Parathyroid adenoma (tissue), 2 donors: ENCODE measurements at regions not wholly inside any gene's neighbourhood (a gene's known extent, or its start where the extent isn't known, plus 50 kb on each side); places are given as distances from the start of the nearest gene placed in this dataset.

Source experiments
- H2AFZ ChIP-seq: fragments of 300-600 bp; sonication (generic); one replicate; pipeline ENCODE4 v1.7.0; 2017; ENCODE audit warnings: antibody characterized with exemption, mild to moderate bottlenecking
- H3K27ac ChIP-seq: fragments of 300-600 bp; sonication (generic); one replicate; pipeline ENCODE4 v1.7.0; 2017
- H3K27me3 ChIP-seq: fragments of 300-600 bp; sonication (generic); one replicate; pipeline ENCODE4 v1.7.0; 2017; ENCODE audit warnings: low read length; ENCODE audit not compliant: control insufficient read depth, insufficient read depth
- H3K36me3 ChIP-seq: fragments of 300-600 bp; sonication (generic); one replicate; pipeline ENCODE4 v1.7.0; 2017; ENCODE audit warnings: low read length; ENCODE audit not compliant: control insufficient read depth, insufficient read depth
- H3K4me1 ChIP-seq: fragments of 300-600 bp; sonication (generic); one replicate; pipeline ENCODE4 v1.7.0; 2017; ENCODE audit warnings: control low read depth
- H3K4me2 ChIP-seq: fragments of 300-600 bp; sonication (generic); one replicate; pipeline ENCODE4 v1.7.0; 2017; ENCODE audit warnings: low read length
- H3K4me3 ChIP-seq: fragments of 300-600 bp; sonication (generic); one replicate; pipeline ENCODE4 v1.7.0; 2017; ENCODE audit warnings: low read depth, low read length
- H3K79me2 ChIP-seq: fragments of 300-600 bp; sonication (generic); one replicate; pipeline ENCODE4 v1.7.0; 2017; ENCODE audit warnings: control low read depth
- H3K9ac ChIP-seq: fragments of 300-600 bp; sonication (generic); one replicate; pipeline ENCODE4 v1.7.0; 2017; ENCODE audit warnings: mild to moderate bottlenecking
- H3K9me3 ChIP-seq: fragments of 300-600 bp; sonication (generic); one replicate; pipeline ENCODE4 v1.7.0; 2017; ENCODE audit warnings: low read length; ENCODE audit not compliant: control insufficient read depth
- TF ChIP-seq, protein P1 (sequence below): fragments of 300-600 bp; sonication (generic); IDR thresholded peaks from one replicate; pipeline ENCODE4 v1.7.0; 2017; ENCODE audit warnings: antibody characterized with exemption, mild to moderate bottlenecking
- donor health status: primary hyperparathyroidism.

DNA sequence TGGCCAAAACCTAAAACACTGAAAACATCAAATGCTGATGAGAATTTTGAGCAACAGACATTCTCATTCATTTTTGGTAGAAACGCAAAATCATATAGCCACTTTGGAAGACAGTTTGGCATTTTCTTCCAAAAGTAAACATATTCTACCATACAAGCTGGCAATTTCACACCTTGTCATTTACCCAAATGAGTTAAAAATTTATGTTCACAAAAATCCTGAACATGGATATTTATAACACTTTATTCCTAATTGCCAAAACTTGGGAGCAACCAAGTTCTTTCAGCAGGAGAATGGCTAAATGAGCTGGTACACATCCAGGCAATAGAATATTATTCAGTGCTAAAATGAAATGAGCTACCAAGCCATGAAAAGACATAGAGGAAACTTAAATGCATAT, 1270.1 kb upstream of the ACO1 start:
- Histone ChIP-seq H3K79me2 (no peaks in the 10 kb centered on the region), H3K9ac (no peak overlapping the region), H3K27ac (no peak overlapping the region), H2AFZ (no peak overlapping the region), H3K36me3 (no peaks in the 10 kb centered on the region), H3K4me1 (no peaks in the 10 kb centered on the region), H3K4me3 (no peak overlapping the region), H3K9me3 (no peaks in the 10 kb centered on the region), H3K4me2 (no peak overlapping the region), H3K27me3 (no peaks in the 10 kb centered on the region)
- TF ChIP-seq, protein P1, sequence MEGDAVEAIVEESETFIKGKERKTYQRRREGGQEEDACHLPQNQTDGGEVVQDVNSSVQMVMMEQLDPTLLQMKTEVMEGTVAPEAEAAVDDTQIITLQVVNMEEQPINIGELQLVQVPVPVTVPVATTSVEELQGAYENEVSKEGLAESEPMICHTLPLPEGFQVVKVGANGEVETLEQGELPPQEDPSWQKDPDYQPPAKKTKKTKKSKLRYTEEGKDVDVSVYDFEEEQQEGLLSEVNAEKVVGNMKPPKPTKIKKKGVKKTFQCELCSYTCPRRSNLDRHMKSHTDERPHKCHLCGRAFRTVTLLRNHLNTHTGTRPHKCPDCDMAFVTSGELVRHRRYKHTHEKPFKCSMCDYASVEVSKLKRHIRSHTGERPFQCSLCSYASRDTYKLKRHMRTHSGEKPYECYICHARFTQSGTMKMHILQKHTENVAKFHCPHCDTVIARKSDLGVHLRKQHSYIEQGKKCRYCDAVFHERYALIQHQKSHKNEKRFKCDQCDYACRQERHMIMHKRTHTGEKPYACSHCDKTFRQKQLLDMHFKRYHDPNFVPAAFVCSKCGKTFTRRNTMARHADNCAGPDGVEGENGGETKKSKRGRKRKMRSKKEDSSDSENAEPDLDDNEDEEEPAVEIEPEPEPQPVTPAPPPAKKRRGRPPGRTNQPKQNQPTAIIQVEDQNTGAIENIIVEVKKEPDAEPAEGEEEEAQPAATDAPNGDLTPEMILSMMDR: no peak

DNA sequence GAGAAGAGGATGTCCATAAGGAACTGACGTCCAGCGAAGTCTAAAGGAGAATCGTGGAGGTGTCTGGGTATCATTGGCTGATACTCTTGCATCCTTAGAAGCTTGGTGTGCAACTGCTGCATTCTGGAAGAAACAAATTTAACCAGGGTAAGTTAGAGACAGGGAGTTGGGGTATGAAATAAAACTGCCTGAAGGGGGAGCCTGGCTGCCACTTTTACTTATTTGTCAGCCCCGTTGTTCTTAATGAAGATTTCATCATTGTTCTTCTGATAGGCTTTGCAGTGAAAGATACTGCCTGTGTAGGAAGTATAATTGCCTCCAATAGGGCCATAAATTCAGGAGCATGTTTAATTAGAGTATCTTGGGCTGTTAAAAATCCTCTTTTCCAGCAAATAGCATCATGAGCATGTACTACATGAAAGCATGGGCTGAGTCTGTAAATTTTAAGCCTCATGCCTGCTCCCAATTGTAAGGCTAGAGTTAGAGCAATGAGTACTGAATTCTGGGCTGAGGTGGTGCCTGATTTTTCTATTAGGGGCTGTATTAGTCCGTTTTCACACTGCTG, 1264.5 kb upstream of the ACO1 start:
- TF ChIP-seq, protein P1: no peak

DNA sequence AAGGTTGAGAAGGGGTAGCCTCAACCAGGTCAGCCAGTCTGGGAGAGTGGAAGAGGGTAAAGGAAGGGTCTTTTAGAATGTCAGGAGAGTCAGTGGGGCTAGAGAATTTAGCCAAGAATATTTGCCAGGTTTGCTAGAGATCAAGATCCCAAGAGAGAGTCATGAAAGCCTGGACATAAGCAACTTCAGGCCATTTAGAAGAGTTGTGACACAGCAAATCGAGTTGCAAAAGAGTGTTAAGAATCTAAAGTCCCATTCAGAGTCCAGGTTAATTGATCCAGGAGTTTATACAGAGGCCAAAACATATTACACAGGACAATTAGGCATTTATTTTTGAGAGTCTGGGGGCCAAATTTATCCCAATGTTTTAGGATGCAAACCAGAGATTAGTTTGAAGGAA, 1260.1 kb upstream of the ACO1 start:
- no peak overlapping the region for H3K9ac ChIP-seq
- no peak overlapping the region for H2AFZ ChIP-seq
- no peaks in the 10 kb centered on the region for H3K27me3 ChIP-seq
- H3K27ac ChIP-seq: no peak overlapping the region
- H3K9me3 ChIP-seq: no peaks in the 10 kb centered on the region
- no peaks in the 10 kb centered on the region for H3K4me1 ChIP-seq
- H3K4me3 ChIP-seq: no peak overlapping the region
- no peaks in the 10 kb centered on the region for H3K36me3 ChIP-seq
- TF ChIP-seq, protein P1: no peak
- H3K4me2 ChIP-seq: no peak overlapping the region
- H3K79me2 ChIP-seq: no peaks in the 10 kb centered on the region

More for the DNA sequence above, 1264.5 kb upstream of the ACO1 start:
- Histone ChIP-seq H3K79me2 (no peaks in the 10 kb centered on the region), H3K4me3 (no peak overlapping the region), H3K9me3 (no peaks in the 10 kb centered on the region), H3K27ac (no peak overlapping the region), H3K36me3 (no peaks in the 10 kb centered on the region), H3K9ac (no peak overlapping the region), H3K4me1 (no peaks in the 10 kb centered on the region), H3K27me3 (no peaks in the 10 kb centered on the region), H2AFZ (no peak overlapping the region), H3K4me2 (no peak overlapping the region)

DNA sequence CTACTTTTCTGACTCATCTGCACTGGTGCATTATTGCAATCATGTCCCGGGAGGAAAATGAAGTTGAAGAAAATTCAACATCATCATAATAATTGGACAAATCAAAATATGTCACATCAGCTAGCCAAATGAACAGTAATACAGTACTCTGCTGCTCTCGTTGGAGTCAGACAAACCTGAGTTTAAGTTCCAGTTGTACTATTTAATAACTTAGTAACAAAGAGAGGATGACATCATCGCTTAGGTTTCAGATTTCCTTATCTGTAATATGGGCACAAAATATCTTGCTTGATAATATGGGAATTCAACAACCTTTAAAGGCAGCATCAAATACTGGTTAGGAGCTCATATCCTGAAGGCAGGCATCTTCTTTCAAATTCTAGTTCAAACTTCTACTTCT, 1248.9 kb upstream of the ACO1 start:
- H3K4me2 ChIP-seq: no peak overlapping the region

DNA sequence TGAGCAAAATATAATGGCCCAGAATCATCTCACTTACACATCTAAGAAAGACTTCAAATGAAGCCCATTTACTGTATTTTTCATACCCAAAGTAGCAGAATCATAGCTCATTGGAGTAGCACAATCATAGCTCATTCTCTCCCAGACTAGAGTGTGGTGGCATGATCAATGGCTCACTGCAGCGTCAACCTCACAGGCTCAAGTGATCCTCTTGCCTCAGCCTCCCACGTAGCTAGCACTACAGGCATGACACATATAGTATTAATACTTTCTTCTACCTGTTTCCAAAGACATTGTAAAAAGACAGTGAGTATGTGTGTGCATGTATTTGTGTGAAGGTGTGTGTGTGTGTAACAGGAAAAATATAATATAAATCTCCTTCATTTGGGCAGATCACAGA, 1247.9 kb upstream of the ACO1 start:
- H3K9ac ChIP-seq: no peak overlapping the region
- TF ChIP-seq, protein P1: no peak
- no peak overlapping the region for H3K4me3 ChIP-seq
- H3K27ac ChIP-seq: no peak overlapping the region
- no peaks in the 10 kb centered on the region for H3K9me3 ChIP-seq
- H3K36me3 ChIP-seq: no peaks in the 10 kb centered on the region
- H3K27me3 ChIP-seq: no peaks in the 10 kb centered on the region
- H3K4me2 ChIP-seq: no peak overlapping the region
- no peaks in the 10 kb centered on the region for H3K79me2 ChIP-seq
- no peak overlapping the region for H2AFZ ChIP-seq
- H3K4me1 ChIP-seq: no peaks in the 10 kb centered on the region

More for the DNA sequence above, 1248.9 kb upstream of the ACO1 start:
- no peak overlapping the region for H3K9ac ChIP-seq
- H3K36me3 ChIP-seq: no peaks in the 10 kb centered on the region
- TF ChIP-seq, protein P1: no peak
- H3K9me3 ChIP-seq: no peaks in the 10 kb centered on the region
- no peak overlapping the region for H3K27ac ChIP-seq
- H3K79me2 ChIP-seq: no peaks in the 10 kb centered on the region
- no peak overlapping the region for H3K4me3 ChIP-seq
- H3K27me3 ChIP-seq: no peaks in the 10 kb centered on the region
- H2AFZ ChIP-seq: no peak overlapping the region
- H3K4me1 ChIP-seq: no peaks in the 10 kb centered on the region
